UCSD-AML1 (cell line): ENCODE measurements at regions not wholly inside any gene's neighbourhood (a gene's known extent, or its start where the extent isn't known, plus 50 kb on each side); places are given as distances from the start of the nearest gene placed in this dataset.

ENCODE experiments used
- DNase-seq: peaks from one replicate; lab custom pipeline; 2025; ENCODE audit not compliant: unreplicated experiment; lab: John Stamatoyannopoulos, UW

GRCh38 chr3:40642812-40643211 is 118.1 kb downstream of the ZNF621 start:
- no peak for DNase-seq

DNA sequence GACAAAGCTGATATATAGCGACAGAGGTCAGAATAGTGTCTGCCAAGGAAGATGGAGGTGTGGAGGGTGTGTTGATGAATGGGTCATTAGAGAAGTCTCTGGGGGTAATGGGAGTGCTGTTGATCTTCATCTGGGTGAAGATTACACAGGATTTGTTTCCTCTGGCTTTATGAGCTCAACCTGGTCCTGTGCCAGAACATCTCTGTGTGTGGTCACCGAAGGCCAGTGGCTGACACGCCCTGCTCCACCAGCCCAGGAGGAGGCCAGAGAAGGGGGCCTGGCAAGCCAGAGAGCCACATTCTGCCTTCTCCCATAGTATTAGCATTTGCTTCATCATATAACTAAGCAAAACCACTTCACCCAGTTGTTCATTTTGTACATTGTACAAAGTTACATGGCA is 121.1 kb downstream of the ZNF621 start:
- no peak for DNase-seq

DNA sequence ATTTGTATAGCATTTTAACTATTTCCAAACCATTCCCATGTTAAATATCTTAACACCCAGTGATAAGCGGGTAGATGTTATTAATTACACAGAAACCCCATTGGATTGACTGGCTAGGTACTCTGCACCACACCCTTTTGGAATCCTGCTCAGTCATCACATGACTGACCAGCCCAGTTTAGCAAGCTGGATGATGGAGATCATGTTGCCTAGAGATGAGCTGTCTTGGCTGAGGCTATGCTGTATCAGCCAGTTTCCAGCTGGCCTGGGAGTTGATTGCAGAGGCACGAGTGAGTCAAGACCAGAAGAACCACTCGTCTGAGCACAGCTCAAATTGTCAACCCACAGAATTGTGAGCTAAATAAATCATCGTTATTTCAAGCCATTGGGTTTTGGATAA is 124.6 kb downstream of the ZNF621 start:
- no peak for DNase-seq

GRCh38 chr3:40652072-40652471 is 127.3 kb downstream of the ZNF621 start:
- no peak for DNase-seq

GRCh38 chr3:40653001-40653400 is 128.2 kb downstream of the ZNF621 start:
- no peak for DNase-seq

GRCh38 chr3:40653878-40654277 is 129.1 kb downstream of the ZNF621 start:
- no peak for DNase-seq

DNA sequence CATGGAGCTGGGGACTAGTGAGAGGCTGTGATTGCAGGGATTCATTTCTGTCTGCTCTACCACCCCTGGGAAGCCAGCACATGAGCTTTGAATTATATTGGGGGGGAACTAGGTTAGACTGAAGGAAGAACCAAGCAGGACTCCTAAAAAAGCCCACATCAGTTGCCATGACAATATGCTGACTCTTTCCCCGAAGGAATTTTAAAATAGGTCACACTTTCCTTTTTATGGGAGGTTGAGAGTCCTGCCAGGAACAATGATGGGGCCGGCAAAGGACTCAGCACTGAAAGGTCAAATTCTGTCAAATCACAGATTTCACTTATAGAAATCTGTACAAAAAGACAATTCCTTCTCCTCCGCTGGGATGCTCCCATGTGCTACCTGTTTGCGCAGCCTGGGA is 130.8 kb downstream of the ZNF621 start:
- no peak for DNase-seq

GRCh38 chr3:40657623-40658022 is 132.9 kb downstream of the ZNF621 start:
- no peak for DNase-seq

DNA sequence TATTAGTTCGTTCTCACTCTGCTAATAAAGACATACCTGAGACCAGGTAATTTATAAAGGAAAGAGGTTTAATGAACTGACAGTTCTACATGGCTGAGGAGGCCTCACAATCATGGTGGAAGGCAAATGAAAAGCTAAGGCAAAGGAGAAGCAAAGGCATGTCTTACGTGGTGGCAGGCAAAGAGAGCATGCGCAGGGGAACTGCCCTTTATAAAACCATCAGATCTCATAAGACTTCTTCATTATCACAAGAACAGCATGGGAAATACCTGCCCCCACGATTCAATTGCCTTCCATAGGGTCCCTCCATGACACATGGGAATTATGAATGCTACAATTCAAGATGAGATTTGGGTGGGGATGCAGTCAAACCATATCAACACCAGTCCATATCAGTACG is 133.5 kb downstream of the ZNF621 start:
- no peak for DNase-seq

GRCh38 chr3:40660554-40660953 is 135.8 kb downstream of the ZNF621 start:
- no peak for DNase-seq

DNA sequence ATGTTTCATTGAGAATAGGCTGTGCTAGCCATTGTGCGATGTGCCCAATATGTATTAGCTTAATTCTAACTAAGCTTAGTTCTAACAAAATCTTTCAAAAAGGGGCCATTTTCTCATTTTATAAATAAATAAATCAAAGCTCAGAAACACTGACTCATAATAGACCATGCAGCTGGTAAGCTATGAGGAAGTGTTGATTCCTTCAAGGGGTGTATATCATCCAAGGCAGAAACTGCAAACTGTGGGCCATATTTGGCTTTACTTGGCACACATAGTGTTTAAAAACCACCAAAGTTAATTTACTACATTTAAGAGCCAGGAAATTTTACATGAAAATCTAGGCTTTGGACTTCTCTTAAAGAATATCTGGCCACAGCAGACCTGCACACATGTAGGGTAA is 136.5 kb downstream of the ZNF621 start:
- no peak for DNase-seq

GRCh38 chr3:40663280-40663679 is 138.5 kb downstream of the ZNF621 start:
- no peak for DNase-seq

GRCh38 chr3:40669176-40669575 is 144.4 kb downstream of the ZNF621 start:
- no peak for DNase-seq

- no peak for DNase-seq
Measured at GRCh38 chr3:40672861-40673260, 148.1 kb downstream of the ZNF621 start.

- DNase-seq, result no peak
Measured at GRCh38 chr3:40677321-40677720, 152.6 kb downstream of the ZNF621 start.

DNA sequence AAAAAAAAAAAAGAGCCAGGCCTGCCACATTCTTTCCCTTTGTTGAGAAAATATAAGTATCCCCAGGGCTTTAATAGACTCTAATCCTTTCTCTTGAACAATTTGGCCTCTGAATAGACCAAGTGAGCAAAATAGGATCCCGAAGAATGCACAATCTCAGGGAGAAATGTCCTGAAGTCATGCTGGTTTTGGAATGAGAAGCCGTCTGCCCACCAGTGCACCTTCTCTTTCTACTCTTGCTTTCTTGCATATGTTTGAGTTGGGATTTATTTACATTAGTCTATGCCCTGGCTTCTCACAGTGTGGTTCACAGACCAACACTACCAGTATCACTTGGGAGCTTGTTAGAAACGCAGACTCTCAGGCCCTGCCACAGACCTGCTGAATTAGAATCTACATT is 153.0 kb downstream of the ZNF621 start:
- DNase-seq, result no peak

- DNase-seq, result no peak
Measured at GRCh38 chr3:40679290-40679689, 154.5 kb downstream of the ZNF621 start.

DNA sequence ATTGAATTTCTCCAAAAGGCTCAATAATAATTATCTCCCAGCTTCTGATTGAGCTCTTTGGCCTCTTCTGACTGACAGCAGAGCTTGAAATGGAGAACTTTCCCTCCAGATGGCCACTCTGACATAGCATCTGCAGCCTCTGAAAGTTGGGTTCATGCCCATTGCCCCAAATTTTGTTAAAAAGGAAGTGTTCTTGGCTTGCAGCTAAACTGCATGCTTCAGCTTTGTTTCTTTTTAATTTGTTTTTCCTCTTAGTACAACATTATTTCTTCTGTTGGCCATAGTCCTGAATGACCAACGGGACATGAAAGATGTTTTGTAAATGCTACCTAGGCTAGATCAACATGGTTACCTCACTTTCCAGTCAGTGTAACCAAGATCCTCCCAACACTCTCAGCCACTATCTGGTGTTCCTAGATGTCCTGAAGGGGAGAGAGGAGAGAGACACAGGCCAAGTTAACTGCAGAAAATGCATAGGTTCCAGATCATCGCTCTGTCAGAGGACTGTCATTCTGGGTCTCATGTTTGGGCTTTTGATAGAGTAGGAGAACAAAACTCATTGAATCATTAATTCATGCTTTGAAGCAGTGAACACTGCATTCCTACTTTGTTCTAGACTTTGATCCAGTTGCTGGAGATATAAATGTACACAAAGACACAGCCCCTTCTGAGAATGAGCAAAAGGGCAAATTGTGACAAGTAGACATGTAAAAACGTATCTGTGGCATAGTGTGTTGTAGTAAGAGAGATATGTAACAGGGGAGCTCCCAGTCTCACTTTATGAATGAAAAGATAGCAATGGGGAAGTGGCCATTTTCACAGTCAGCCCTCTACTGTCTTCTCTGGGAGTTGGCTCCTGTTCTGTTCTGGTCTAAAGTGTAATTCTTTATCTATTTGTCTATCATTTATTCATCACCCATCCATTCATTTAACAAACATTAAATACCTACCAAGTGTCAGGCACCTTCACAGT is 156.2 kb downstream of the ZNF621 start:
- no peak for DNase-seq

DNA sequence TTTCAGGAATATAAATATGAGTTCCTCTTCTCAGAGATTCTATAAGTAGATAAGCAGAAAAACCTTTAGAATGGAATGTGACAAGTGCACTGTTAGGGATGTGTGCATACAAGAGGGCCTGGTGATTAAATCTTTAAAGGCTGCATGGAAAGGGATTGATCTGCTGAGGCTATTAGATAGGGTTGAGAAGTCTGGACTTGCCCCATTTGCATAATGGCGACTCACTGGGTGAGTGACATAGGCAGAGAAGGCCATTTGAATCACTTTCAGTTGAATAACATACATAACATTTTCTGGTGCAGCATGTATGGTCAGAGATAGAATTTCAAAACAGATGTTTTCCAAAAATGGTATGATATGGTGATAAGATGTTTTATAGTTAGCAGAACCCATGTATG is 156.9 kb downstream of the ZNF621 start:
- no peak for DNase-seq

GRCh38 chr3:40689837-40690236 is 165.1 kb downstream of the ZNF621 start:
- DNase-seq, result no peak

DNA sequence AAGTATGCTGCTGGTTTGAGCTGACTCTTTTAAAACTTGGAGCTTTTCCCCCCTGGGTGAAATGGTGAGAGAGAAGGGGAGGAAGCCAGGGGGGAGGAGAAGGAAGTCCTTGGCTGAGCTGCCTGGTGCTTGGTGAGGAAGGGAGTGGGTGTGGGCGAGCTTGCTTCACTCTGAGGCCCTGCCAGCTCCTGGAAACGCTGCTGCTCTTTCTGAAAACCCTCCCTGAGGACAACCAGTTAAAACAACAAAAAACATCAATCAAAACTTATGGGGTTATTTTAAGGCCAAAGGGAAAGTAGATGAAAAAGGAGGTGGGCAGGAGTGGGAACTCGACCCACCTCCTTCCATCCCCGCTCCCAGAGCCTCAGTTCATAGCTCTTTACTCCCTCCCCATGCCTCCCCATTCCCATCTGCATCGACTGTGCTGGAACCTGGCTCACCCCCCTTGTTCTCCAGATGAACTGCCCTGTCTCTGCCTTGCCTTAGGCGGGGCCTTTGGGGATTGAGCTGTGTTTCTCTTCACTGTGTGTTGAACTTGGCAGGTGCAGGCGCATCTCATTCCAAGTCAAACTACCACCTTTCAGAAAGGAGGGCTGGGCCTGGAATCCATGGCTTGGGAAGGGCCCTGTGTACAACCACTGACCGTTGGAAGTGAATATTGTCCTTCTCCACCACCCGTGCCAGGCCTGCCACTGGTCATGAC is 166.1 kb downstream of the ZNF621 start:
- DNase-seq, result peak; percentile 26

GRCh38 chr3:40691452-40691861 is 166.7 kb downstream of the ZNF621 start:
- no peak for DNase-seq
